ENCODE measurements at regions not wholly inside any gene's neighbourhood (a gene's known extent, or its start where the extent isn't known, plus 50 kb on each side); places are given as distances from the start of the nearest gene placed in this dataset.
A peak's percentile ranks its signal among the peaks of the same experiment; 100 is the strongest.

- in situ Hi-C loops (cut with HindIII; ENCODE audit: low pct_unique_long_range_greater_than_20kb, low sequenced_read_pairs): no loop called here
- no peak for TF ChIP-seq JUND (IDR thresholded peaks at IDR 0.05; ENCODE audit: low read depth)
These were observed 212.5 kb downstream of the SPATA18 start for GRCh38 chr4:52263607-52264006.

DNA sequence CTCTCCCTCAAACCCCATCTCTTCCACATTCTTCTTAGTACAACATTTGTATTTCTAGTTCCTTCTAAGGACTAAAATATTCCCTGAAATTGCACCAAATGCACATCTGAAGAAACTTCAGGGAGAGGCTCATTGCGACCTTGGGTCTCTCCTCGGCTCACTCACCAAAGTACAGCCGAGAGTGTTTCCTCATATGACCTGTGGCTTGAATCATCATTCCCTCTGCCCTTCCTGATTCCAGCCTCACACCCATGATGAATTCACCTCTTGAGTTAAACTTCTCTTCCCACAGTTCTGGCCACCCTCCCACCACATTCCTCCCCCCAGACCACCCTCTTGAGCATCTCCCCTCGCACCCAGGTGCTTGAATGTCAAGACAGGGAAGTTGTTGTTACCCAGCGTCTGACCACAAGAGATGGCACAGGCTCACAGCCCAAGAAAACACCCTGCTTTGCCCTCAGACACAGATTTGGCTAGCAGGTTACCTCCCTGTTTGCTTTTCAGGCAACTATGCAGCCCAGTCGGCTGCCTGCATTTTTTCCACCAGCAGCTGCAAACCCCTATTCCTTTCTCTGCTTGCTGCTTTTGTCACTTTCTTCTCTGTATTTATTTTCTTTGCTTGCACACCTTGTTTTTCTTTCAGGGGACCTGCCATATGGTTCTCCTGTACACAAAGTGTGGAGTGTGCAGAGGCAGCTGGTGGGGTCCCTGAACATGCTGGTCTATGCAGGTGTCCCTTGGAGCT, 214.8 kb downstream of the SPATA18 start:
- no peak for DNase-seq (ENCODE audit: low read depth in 1 of 2, low spot score in 1 of 2)
- in situ Hi-C loops (cut with HindIII; ENCODE audit: low pct_unique_long_range_greater_than_20kb, low sequenced_read_pairs): no loop called here
- no peak for TF ChIP-seq JUND (IDR thresholded peaks at IDR 0.05; ENCODE audit: low read depth)

More at GRCh38 chr4:52263607-52264006, 212.5 kb downstream of the SPATA18 start:
- peak in 1 of 2 experiments; percentile 15 for DNase-seq (ENCODE audit: low read depth in 1 of 2, low spot score in 1 of 2)

DNA sequence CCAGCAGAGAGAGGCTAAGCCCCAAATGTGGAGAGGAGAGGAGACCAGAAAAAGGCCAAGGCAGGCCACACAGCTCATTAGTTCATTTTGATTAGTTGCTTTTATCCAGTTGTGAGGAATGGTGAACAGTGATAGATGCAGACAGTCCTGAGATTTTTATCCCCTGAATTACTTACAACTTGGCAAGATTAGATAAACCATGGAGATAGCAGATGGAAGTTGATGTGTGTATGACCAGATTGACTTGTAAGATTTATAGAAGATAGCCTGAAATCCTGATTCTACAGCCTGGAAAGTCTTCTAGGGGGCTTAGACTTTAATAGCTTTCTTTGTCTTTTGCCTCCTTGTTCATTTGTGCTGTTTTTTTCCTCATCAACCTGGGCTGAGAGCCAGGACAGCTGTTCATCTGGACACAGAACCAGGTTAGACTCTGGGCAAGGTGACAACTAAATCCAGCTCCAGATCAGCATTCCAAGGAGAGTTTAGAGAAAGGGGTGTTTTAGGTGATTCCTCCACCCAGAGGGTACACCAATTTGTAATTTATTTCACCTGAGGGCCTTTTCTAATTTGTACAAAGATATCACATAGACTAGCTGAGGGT, 215.5 kb downstream of the SPATA18 start:
- in situ Hi-C loops (cut with HindIII; ENCODE audit: low pct_unique_long_range_greater_than_20kb, low sequenced_read_pairs): no loop called here
- no peak for DNase-seq (ENCODE audit: low read depth in 1 of 2, low spot score in 1 of 2)
- no peak for TF ChIP-seq JUND (IDR thresholded peaks at IDR 0.05; ENCODE audit: low read depth)

DNA sequence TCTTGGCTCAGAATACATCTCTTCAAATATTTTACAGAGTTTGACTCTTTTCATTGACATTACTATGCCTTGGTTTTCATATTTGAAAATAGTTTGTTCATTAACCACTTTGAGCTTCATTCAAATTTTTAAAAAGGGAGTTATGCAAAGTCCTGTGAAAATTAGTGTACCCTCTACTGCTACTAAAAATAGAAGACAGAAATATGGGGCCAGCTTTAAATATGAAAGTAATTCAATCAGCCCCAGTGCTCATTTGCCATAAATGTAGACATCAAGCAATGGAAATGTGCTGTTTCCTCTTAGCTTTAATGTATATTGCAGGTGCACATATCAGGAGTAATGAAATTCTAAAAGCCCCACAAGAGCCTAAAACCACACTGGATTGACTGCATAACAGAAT, 218.7 kb downstream of the SPATA18 start:
- TF ChIP-seq JUND (IDR thresholded peaks at IDR 0.05; ENCODE audit: low read depth): no peak
- in situ Hi-C loops (cut with HindIII; ENCODE audit: low pct_unique_long_range_greater_than_20kb, low sequenced_read_pairs): no loop called here
- DNase-seq (ENCODE audit: low read depth in 1 of 2, low spot score in 1 of 2): no peak

DNA sequence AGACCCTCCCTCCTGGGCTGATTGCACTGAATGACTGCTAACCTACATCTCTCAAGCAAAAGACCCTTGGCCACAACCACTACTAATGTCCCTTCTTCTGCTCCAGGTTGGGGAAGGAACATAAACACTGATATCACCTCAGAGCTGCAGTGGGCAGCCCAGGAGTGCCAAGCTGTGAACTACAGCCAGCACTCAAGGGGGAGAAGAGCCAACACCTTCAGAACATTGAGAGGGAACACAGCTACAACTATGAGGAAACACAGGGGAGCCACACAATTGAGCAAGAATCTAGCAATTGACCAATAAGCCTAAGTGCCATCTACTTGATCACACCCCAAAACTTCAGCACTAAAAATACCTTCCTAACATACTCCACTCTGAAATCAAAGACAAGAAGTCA, 222.8 kb downstream of the SPATA18 start:
- no peak for TF ChIP-seq JUND (IDR thresholded peaks at IDR 0.05; ENCODE audit: low read depth)
- in situ Hi-C loops (cut with HindIII; ENCODE audit: low pct_unique_long_range_greater_than_20kb, low sequenced_read_pairs): no loop called here
- DNase-seq (ENCODE audit: low read depth in 1 of 2, low spot score in 1 of 2): no peak

DNA sequence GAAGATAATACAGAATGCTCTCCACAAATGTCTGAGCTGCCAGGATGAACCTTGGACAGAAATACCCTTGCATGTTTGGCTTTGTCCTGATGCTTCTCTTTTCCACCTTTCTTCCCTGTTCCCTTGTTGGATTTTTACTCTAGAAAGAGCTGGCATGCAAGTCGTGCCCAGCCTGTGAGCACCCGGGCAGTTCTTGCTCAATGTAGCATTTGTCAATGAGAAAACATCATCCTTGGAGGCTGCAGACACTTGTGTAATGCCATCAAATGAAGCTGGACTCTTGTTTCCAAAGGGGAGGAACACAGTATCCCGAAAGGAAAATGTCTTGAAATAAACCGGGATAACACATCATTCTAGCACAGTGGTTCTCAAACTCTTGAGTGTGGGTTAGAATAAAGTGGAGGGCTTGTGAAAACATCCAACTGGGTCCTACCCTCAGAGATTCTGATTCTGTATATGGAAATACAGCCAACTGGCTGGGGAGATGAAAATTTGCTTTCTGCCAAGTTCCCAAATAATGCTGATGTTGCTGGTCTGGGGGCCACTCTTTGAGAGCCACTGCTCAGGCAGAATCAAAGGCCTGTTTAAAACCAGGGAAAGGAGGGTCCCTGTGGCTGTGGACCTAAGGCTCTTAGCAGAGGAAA, 237.2 kb downstream of the SPATA18 start:
- no peak for DNase-seq (ENCODE audit: low read depth in 1 of 2, low spot score in 1 of 2)
- TF ChIP-seq JUND (IDR thresholded peaks at IDR 0.05; ENCODE audit: low read depth): no peak
- in situ Hi-C loops (cut with HindIII; ENCODE audit: low pct_unique_long_range_greater_than_20kb, low sequenced_read_pairs): no loop called here

- TF ChIP-seq JUND (IDR thresholded peaks at IDR 0.05; ENCODE audit: low read depth): no peak
- DNase-seq (ENCODE audit: low read depth in 1 of 2, low spot score in 1 of 2): no peak
- in situ Hi-C loops (cut with HindIII; ENCODE audit: low pct_unique_long_range_greater_than_20kb, low sequenced_read_pairs): no loop called here
These were observed 239.4 kb downstream of the SPATA18 start for GRCh38 chr4:52290466-52290865.

DNA sequence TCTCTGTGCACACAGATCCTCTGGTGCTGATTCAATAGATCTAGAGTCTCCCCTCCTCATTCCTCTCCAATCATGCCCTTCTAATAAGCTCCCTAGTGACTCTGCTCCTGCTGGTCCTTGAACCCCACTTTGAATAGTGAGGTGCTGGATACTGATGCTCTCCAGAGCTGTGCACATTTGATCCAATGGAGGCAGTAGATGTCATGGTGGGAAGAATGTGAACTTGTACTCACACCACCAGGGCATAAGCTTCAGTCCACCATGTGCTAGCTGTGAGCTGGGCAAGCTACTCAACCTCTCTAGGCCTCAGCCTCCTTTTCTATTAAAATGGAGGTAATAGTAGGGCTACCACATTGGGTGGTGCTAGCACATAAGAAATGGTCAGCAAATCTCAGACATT, 241.1 kb downstream of the SPATA18 start:
- no peak for TF ChIP-seq JUND (IDR thresholded peaks at IDR 0.05; ENCODE audit: low read depth)
- in situ Hi-C loops (cut with HindIII; ENCODE audit: low pct_unique_long_range_greater_than_20kb, low sequenced_read_pairs): no loop called here
- peak in 1 of 2 experiments; percentile 9 for DNase-seq (ENCODE audit: low read depth in 1 of 2, low spot score in 1 of 2)

- no peak for TF ChIP-seq JUND (IDR thresholded peaks at IDR 0.05; ENCODE audit: low read depth)
- in situ Hi-C loops (cut with HindIII; ENCODE audit: low pct_unique_long_range_greater_than_20kb, low sequenced_read_pairs): no loop called here
- DNase-seq (ENCODE audit: low read depth in 1 of 2, low spot score in 1 of 2): no peak
These were observed 245.2 kb downstream of the SPATA18 start for GRCh38 chr4:52296341-52296740.

- in situ Hi-C loops (cut with HindIII; ENCODE audit: low pct_unique_long_range_greater_than_20kb, low sequenced_read_pairs): no loop called here
- no peak for TF ChIP-seq JUND (IDR thresholded peaks at IDR 0.05; ENCODE audit: low read depth)
These were observed 247.3 kb downstream of the SPATA18 start for GRCh38 chr4:52298444-52298843.

GRCh38 chr4:52299120-52299519, 248.0 kb downstream of the SPATA18 start:
- DNase-seq (ENCODE audit: low read depth in 1 of 2, low spot score in 1 of 2): no peak
- TF ChIP-seq JUND (IDR thresholded peaks at IDR 0.05; ENCODE audit: low read depth): no peak
- in situ Hi-C loops (cut with HindIII; ENCODE audit: low pct_unique_long_range_greater_than_20kb, low sequenced_read_pairs): no loop called here

More at GRCh38 chr4:52298444-52298843, 247.3 kb downstream of the SPATA18 start:
- no peak for DNase-seq (ENCODE audit: low read depth in 1 of 2, low spot score in 1 of 2)

GRCh38 chr4:52311464-52312125, 260.5 kb downstream of the SPATA18 start:
- no peak for TF ChIP-seq JUND (IDR thresholded peaks at IDR 0.05; ENCODE audit: low read depth)
- no peak for DNase-seq (ENCODE audit: low read depth in 1 of 2, low spot score in 1 of 2)
- in situ Hi-C loops (cut with HindIII; ENCODE audit: low pct_unique_long_range_greater_than_20kb, low sequenced_read_pairs): no loop called here

- no peak for TF ChIP-seq JUND (IDR thresholded peaks at IDR 0.05; ENCODE audit: low read depth)
- in situ Hi-C loops (cut with HindIII; ENCODE audit: low pct_unique_long_range_greater_than_20kb, low sequenced_read_pairs): no loop called here
- DNase-seq (ENCODE audit: low read depth in 1 of 2, low spot score in 1 of 2): peak in 1 of 2 experiments; percentile 33
These were observed 261.6 kb downstream of the SPATA18 start for GRCh38 chr4:52312722-52313121.

All from T47D (cell line).